ENCODE measurements at regions not wholly inside any gene's neighbourhood (a gene's known extent, or its start where the extent isn't known, plus 50 kb on each side); places are given as distances from the start of the nearest gene placed in this dataset.
A peak's percentile ranks its signal among the peaks of the same experiment; 100 is the strongest.

DNA sequence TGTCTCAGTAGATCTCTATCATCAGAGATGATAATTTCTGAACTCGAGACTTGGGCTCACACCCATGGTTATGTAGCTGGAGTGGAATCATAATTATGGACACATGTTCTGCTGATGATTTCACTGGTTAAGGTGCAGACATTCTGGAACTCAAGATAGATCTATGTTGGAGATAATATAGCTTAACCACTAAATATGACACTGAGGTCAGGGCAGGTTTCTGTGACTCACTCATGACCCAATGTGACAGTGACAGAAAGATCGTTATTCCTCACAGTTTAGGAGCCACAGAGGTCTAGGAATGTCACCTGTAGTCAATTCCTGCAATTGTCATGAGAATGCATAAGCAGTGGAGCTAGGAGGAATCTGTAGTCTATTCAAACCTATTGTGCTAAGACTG lies 828.6 kb downstream of the TRIB2 start:
- intact Hi-C loops (cut with DNase I) = no loop called here
- TF ChIP-seq POLR2AphosphoS5 (IDR thresholded peaks at IDR 0.05; ENCODE audit: insufficient read depth in 1 of 2, low read depth in 1 of 2) (no peak), POLR2A (IDR thresholded peaks at IDR 0.05) (no peak)
- TF ChIP-seq, protein P1, sequence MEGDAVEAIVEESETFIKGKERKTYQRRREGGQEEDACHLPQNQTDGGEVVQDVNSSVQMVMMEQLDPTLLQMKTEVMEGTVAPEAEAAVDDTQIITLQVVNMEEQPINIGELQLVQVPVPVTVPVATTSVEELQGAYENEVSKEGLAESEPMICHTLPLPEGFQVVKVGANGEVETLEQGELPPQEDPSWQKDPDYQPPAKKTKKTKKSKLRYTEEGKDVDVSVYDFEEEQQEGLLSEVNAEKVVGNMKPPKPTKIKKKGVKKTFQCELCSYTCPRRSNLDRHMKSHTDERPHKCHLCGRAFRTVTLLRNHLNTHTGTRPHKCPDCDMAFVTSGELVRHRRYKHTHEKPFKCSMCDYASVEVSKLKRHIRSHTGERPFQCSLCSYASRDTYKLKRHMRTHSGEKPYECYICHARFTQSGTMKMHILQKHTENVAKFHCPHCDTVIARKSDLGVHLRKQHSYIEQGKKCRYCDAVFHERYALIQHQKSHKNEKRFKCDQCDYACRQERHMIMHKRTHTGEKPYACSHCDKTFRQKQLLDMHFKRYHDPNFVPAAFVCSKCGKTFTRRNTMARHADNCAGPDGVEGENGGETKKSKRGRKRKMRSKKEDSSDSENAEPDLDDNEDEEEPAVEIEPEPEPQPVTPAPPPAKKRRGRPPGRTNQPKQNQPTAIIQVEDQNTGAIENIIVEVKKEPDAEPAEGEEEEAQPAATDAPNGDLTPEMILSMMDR (IDR thresholded peaks at IDR 0.05) = no peak
- H3K4me3 ChIP-seq = no peak overlapping the region
- no peak overlapping the region for H3K27ac ChIP-seq
- H3K27me3 ChIP-seq = no peaks in the 10 kb centered on the region
- DNase-seq (ENCODE audit: extremely low spot score in 2 of 2) = no peak
- no peaks in the 10 kb centered on the region for H3K9me3 ChIP-seq
- H3K4me1 ChIP-seq = no peaks in the 10 kb centered on the region
- H3K36me3 ChIP-seq = no peaks in the 10 kb centered on the region

DNA sequence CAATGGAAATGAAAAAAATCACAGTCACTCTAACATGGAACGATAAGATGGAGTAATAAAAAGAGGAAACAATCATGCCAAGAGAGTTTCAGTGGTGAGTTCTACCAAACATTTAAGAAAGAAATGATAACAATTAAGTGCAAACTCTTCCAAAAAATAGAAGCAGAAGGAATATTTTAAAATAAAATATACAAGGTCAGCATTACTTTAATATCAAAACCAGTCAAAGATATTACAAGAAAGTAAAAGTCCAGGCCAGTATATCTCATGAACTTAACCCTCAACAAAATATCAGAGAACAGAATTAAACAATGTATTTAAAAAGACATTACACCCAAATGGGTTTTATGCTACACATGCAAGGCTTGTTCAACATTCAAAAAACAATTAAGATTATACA lies 829.4 kb downstream of the TRIB2 start:
- no peaks in the 10 kb centered on the region for H3K4me1 ChIP-seq
- intact Hi-C loops (cut with DNase I) = no loop called here
- no peaks in the 10 kb centered on the region for H3K27me3 ChIP-seq
- H3K9me3 ChIP-seq = no peaks in the 10 kb centered on the region
- no peak overlapping the region for H3K27ac ChIP-seq
- no peak overlapping the region for H3K4me3 ChIP-seq
- TF ChIP-seq POLR2A (IDR thresholded peaks at IDR 0.05) = no peak
- TF ChIP-seq, protein P1 (IDR thresholded peaks at IDR 0.05) = no peak
- no peak for TF ChIP-seq POLR2AphosphoS5 (IDR thresholded peaks at IDR 0.05; ENCODE audit: insufficient read depth in 1 of 2, low read depth in 1 of 2)
- DNase-seq (ENCODE audit: extremely low spot score in 2 of 2) = no peak
- no peaks in the 10 kb centered on the region for H3K36me3 ChIP-seq

DNA sequence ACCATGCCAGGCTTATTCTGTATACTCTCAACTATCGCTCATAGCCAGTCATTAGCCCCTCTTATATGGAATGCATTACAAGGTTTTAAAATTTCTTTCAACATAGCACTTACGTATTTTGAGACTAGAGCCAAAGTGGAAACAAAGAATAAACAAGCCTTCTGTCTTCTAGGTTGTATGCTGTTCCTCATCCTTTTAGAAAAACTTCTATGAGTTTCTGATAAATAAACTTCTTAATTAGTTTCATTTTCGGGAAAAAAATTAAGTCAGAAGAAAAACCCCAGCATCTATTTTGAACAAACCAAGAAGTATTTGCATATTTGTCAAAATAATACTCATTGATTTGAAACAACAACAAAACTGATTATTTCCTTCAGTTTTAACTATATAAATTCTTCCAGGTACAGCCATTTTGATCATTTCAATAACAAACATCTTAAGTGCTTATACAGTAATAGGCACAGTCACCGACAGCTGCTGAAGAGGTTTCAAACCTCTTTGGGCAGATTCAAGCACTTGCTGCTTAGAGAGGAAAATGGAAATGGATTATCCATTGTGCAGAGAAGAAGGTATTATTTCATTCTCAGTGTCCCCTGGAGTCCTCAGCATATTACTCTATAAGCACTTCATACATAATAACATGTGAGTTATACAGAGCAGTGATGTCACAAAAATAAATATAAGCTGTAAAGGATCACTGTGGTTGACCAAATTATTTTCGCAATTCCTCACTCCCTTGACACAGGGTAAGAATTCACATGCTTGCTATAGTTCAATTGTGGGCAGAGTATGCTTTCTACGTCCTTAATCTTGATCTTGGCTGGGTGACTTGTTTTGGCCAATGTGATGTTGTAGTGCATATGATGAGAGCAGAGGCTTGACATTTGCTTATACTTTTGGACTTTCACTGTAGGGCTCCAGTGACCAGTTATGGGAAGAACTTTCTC lies 833.8 kb downstream of the TRIB2 start:
- no peaks in the 10 kb centered on the region for H3K4me1 ChIP-seq
- no peak overlapping the region for H3K4me3 ChIP-seq
- H3K9me3 ChIP-seq = no peaks in the 10 kb centered on the region
- no peak overlapping the region for H3K27ac ChIP-seq
- no peaks in the 10 kb centered on the region for H3K27me3 ChIP-seq
- H3K36me3 ChIP-seq = no peaks in the 10 kb centered on the region
- intact Hi-C loops (cut with DNase I) = no loop called here
- DNase-seq (ENCODE audit: extremely low spot score in 2 of 2) = no peak
- no peak for TF ChIP-seq POLR2A (IDR thresholded peaks at IDR 0.05)
- TF ChIP-seq, protein P1 (IDR thresholded peaks at IDR 0.05) = no peak
- TF ChIP-seq POLR2AphosphoS5 (IDR thresholded peaks at IDR 0.05; ENCODE audit: insufficient read depth in 1 of 2, low read depth in 1 of 2) = no peak

DNA sequence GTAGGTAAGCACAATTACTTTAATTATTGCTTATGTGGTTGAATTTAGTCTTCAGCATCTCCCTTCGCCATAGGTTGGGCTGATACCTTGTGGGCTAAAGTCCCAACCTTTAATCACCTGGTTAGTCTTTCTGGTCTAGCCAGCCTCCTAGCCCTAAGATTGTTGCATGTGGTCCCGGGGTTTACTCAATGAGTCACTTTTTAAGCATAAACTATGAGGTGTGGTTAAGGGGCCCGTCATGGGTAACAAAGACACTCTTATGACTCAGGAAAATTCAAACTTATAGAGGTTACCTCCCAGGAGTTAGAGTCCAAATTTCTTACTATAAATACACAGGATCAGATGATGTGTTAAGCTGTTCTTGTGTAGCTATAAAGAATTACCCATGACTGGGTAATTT lies 841.6 kb downstream of the TRIB2 start:
- no peak for DNase-seq (ENCODE audit: extremely low spot score in 2 of 2)
- Histone ChIP-seq H3K9me3 (no peaks in the 10 kb centered on the region), H3K36me3 (no peaks in the 10 kb centered on the region), H3K27ac (no peak overlapping the region), H3K27me3 (no peaks in the 10 kb centered on the region), H3K4me1 (no peaks in the 10 kb centered on the region), H3K4me3 (no peak overlapping the region)
- intact Hi-C loops (cut with DNase I) = no loop called here
- TF ChIP-seq POLR2AphosphoS5 (IDR thresholded peaks at IDR 0.05; ENCODE audit: insufficient read depth in 1 of 2, low read depth in 1 of 2) = peak in 1 of 2 donors; percentile 16
- TF ChIP-seq, protein P1 (IDR thresholded peaks at IDR 0.05) = no peak

DNA sequence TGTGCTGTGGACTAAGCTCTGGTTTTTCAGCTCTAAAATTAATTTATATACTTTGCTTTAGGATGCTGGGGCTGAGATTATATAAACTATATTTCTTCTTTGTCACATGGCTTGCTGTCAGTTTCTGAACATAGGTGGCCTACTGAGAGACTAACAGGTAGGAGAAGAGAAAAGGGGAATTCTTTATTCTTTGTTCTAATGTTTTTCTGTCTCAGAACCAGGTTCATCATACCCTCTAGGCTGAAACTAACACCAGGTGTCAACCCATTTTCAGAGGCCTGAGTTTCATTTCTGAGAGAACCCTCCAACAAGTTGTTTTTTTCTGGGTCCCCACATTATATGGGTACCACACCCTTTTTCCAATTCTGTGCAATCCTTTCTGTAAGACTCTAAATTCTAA lies 843.6 kb downstream of the TRIB2 start:
- intact Hi-C loops (cut with DNase I) = no loop called here
- H3K4me3 ChIP-seq = no peak overlapping the region
- H3K27me3 ChIP-seq = no peaks in the 10 kb centered on the region
- H3K27ac ChIP-seq = no peak overlapping the region
- no peaks in the 10 kb centered on the region for H3K4me1 ChIP-seq
- no peak for DNase-seq (ENCODE audit: extremely low spot score in 2 of 2)
- no peaks in the 10 kb centered on the region for H3K36me3 ChIP-seq
- H3K9me3 ChIP-seq = no peaks in the 10 kb centered on the region
- TF ChIP-seq POLR2AphosphoS5 (IDR thresholded peaks at IDR 0.05; ENCODE audit: insufficient read depth in 1 of 2, low read depth in 1 of 2) (no peak), POLR2A (IDR thresholded peaks at IDR 0.05) (no peak)
- TF ChIP-seq, protein P1 (IDR thresholded peaks at IDR 0.05) = no peak

Measured in vagina (tissue), 2 donors.